CD14-positive monocyte (primary cell): ENCODE measurements at regions not wholly inside any gene's neighbourhood (a gene's known extent, or its start where the extent isn't known, plus 50 kb on each side); places are given as distances from the start of the nearest gene placed in this dataset.
A peak's percentile ranks its signal among the peaks of the same experiment; 100 is the strongest.

ENCODE experiments used
- DNase-seq, 3 donors: peaks; one replicate each; pipeline ENCODE4 v3.0.0-alpha.2; 2011 to 2022
- H2AFZ ChIP-seq: 2 replicates; pipeline ENCODE4 v1.6.0; 2012; ENCODE audit warnings: mild to moderate bottlenecking, low read depth, low read length, inconsistent platforms; ENCODE audit not compliant: insufficient read depth, poor library complexity, severe bottlenecking
- H3K27ac ChIP-seq, 2 donors: 1 replicate in 1 of 2; 2 replicates in 1 of 2; pipeline ENCODE4 v1.5.1; 2012 to 2013; ENCODE audit warnings: low read length in 2 of 2, control low read depth in 1 of 2, inconsistent platforms in 1 of 2, low read depth in 1 of 2, mild to moderate bottlenecking in 1 of 2
- H3K27me3 ChIP-seq, 2 donors: one replicate each; pipeline versions ENCODE4 v1.6.0 to v1.6.1; 2011 to 2013; ENCODE audit warnings: low read length in 2 of 2; ENCODE audit not compliant: control insufficient read depth in 2 of 2, insufficient read depth in 2 of 2
- H3K36me3 ChIP-seq, 2 donors: replicated peaks in 1 of 2; 1 replicate in 1 of 2; 2 replicates in 1 of 2; pipeline versions ENCODE4 v1.5.1 to v1.6.1; 2012 to 2013; ENCODE audit warnings: low read length in 2 of 2, control low read depth in 1 of 2, inconsistent platforms in 1 of 2, mild to moderate bottlenecking in 1 of 2; ENCODE audit not compliant: insufficient read depth in 2 of 2, control insufficient read depth in 1 of 2
- H3K4me1 ChIP-seq, 2 donors: 1 replicate in 1 of 2; 2 replicates in 1 of 2; pipeline versions ENCODE4 v1.5.1 to v1.6.1; 2012 to 2013; ENCODE audit warnings: low read length in 2 of 2, control low read depth in 1 of 2, inconsistent platforms in 1 of 2, mild to moderate bottlenecking in 1 of 2, moderate library complexity in 1 of 2; ENCODE audit not compliant: insufficient read depth in 2 of 2, control insufficient read depth in 1 of 2
- H3K4me2 ChIP-seq: replicated peaks from 2 replicates; pipeline ENCODE3; 2012; ENCODE audit warnings: low read length, moderate library complexity, mild to moderate bottlenecking; ENCODE audit not compliant: poor library complexity, severe bottlenecking; ENCODE audit errors: extremely low read depth
- H3K4me3 ChIP-seq, 3 experiments: fragments of 200-600 bp in 1 of 3; sonication (generic) in 1 of 3; replicated peaks in 1 of 3; 1 replicate in 2 of 3; 2 replicates in 1 of 3; pipeline ENCODE4 v1.5.1; 2011 to 2013; ENCODE audit warnings: low read length in 3 of 3, mild to moderate bottlenecking in 3 of 3, control low read depth in 2 of 3, low read depth in 2 of 3, inconsistent platforms in 1 of 3, moderate library complexity in 1 of 3
- H3K79me2 ChIP-seq: 2 replicates; pipeline ENCODE4 v1.6.0; 2012; ENCODE audit warnings: mild to moderate bottlenecking, control low read depth, inconsistent platforms, low read length, moderate library complexity; ENCODE audit not compliant: insufficient read depth
- H3K9ac ChIP-seq: 2 replicates; pipeline ENCODE4 v1.6.0; 2017; ENCODE audit warnings: low read length, mild to moderate bottlenecking; ENCODE audit not compliant: insufficient read depth, poor library complexity, severe bottlenecking
- H3K9me3 ChIP-seq, 2 donors: replicated peaks in 1 of 2; 1 replicate in 1 of 2; 2 replicates in 1 of 2; pipeline versions ENCODE4 v1.5.1 to v1.6.1; 2012 to 2013; ENCODE audit warnings: low read length in 2 of 2, control low read depth in 1 of 2; ENCODE audit not compliant: control insufficient read depth in 1 of 2, insufficient read depth in 1 of 2
- H4K20me1 ChIP-seq: 2 replicates; pipeline ENCODE4 v1.6.0; 2012; ENCODE audit warnings: mild to moderate bottlenecking, low read length, control low read depth, moderate library complexity; ENCODE audit not compliant: insufficient read depth
- H3K27ac Mint-ChIP-seq, 7 donors: one replicate each; pipeline ENCODE4 v1.8.0; 2020; ENCODE audit warnings: mild to moderate bottlenecking in 7 of 7, mixed read lengths in 7 of 7, moderate library complexity in 6 of 7, inconsistent platforms in 2 of 7
- H3K27me3 Mint-ChIP-seq, 3 donors: one replicate each; pipeline ENCODE4 v1.8.0; 2021 to 2022; ENCODE audit warnings: low read depth in 3 of 3, mild to moderate bottlenecking in 3 of 3, mixed read lengths in 3 of 3, moderate library complexity in 3 of 3, inconsistent platforms in 1 of 3
- H3K36me3 Mint-ChIP-seq, 2 donors: one replicate each; pipeline ENCODE4 v1.8.0; 2020; ENCODE audit warnings: mixed read lengths in 2 of 2, inconsistent platforms in 1 of 2, mild to moderate bottlenecking in 1 of 2
- H3K4me1 Mint-ChIP-seq: one replicate; pipeline ENCODE4 v1.8.0; 2020; ENCODE audit warnings: mild to moderate bottlenecking, mixed read lengths
- H3K4me3 Mint-ChIP-seq, 2 donors: one replicate each; pipeline ENCODE4 v1.8.0; 2020; ENCODE audit warnings: mild to moderate bottlenecking in 2 of 2, mixed read lengths in 2 of 2, moderate library complexity in 1 of 2
- H3K9me3 Mint-ChIP-seq, 7 donors: one replicate each; pipeline ENCODE4 v1.8.0; 2020 to 2022; ENCODE audit warnings: mixed read lengths in 7 of 7, mild to moderate bottlenecking in 6 of 7, moderate library complexity in 6 of 7, inconsistent platforms in 2 of 7
- CTCF ChIP-seq: fragments of 200-600 bp; IDR thresholded peaks from one replicate; pipeline ENCODE4 v1.8.0; 2022; ENCODE audit warnings: antibody characterized with exemption, mild to moderate bottlenecking
- WGBS: methylation state at CpG from one replicate; pipeline ENCODE4 v1.1.5; 2013; ENCODE audit warnings: missing lambda C conversion rate; ENCODE audit not compliant: insufficient coverage; 5-methylcytosine and 5-hydroxymethylcytosine counted together
- intact Hi-C, 2 donors: fragments of 100-400 bp; cut with micrococcal nuclease; formaldehyde crosslinking; loops; one replicate each; pipeline versions ENCODE4 v1.15.0 to v1.15.1; 2023

GRCh38 chr1:231478019-231478785 lies 50.3 kb upstream of the TSNAX start:
- Mint-ChIP-seq H3K27ac (no peak overlapping the region), H3K9me3 (peaks cover 0 to 9% (median 5%) of the 10 kb centered on the region in 7 donors), H3K4me3 (peak overlapping the region in 1 of 2 donors; percentile 70), H3K36me3 (no peaks in the 10 kb centered on the region), H3K4me1 (no peaks in the 10 kb centered on the region), H3K27me3 (peaks cover 51 to 67% (median 55%) of the 10 kb centered on the region in 3 donors)
- Histone ChIP-seq H4K20me1 (no peaks in the 10 kb centered on the region), H2AFZ (no peak overlapping the region), H3K4me3 (no peak overlapping the region), H3K4me2 (no peak overlapping the region), H3K4me1 (no peaks in the 10 kb centered on the region), H3K36me3 (no peaks in the 10 kb centered on the region), H3K9ac (no peak overlapping the region), H3K27me3 (peaks cover 32 to 69% of the 10 kb centered on the region in 2 donors), H3K27ac (no peak overlapping the region), H3K9me3 (peaks cover 0 to 5% of the 10 kb centered on the region in 2 donors), H3K79me2 (no peaks in the 10 kb centered on the region)
- no peak for TF ChIP-seq CTCF
- intact Hi-C loops, result no loop called here
- no peak for DNase-seq
- WGBS, result 100% methylated on average over 2 of the region's 9 CpGs
